ENCODE measurements at regions not wholly inside any gene's neighbourhood (a gene's known extent, or its start where the extent isn't known, plus 50 kb on each side); places are given as distances from the start of the nearest gene placed in this dataset.

DNA sequence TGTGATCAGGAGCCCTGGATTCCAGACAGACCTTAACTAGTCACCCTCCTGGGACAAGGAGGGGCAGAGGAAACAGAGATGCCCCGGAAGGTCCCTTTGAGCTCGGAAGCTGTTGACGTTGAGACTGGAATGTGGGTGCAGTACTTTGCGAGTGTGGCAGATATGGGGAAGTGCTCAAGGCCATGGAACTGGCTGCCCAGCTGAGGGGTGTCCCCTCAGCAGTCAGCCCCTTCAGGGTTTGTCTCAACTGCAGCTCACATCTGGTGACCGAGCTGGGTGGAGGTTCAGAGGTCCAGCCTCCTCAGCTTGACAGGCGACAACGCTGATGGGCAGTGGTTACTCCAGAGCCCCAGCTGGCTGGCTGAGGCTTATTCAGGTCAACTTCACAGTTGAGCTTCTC, 150.3 kb upstream of the SNX19 start:
- Histone ChIP-seq H3K27ac (ENCODE audit: extremely low read depth, low read depth, low read length) (no peak overlapping the region), H3K36me3 (ENCODE audit: control insufficient read depth in 2 of 2, insufficient read depth in 1 of 2, low read length in 2 of 2) (no peaks in the 10 kb centered on the region), H3K4me1 (ENCODE audit: control insufficient read depth, insufficient read depth, low read length) (no peaks in the 10 kb centered on the region), H3K9me3 (ENCODE audit: control insufficient read depth, insufficient read depth, low read depth, low read length) (no peaks in the 10 kb centered on the region), H3K4me3 (ENCODE audit: low read depth, low read length) (no peak overlapping the region)
- ChIA-PET CTCF (interaction anchor here (0.6 to 5.6 kb wide), 4 partner anchors 22 to 608 kb away, joined by 3 to 54 read pairs (median 25); no protein-coding TSS in a partner anchor), POLR2A (no interaction called here)
- no peak for TF ChIP-seq ZNF132 (tag by site-specific recombination; IDR thresholded peaks at IDR 0.05; ENCODE audit: borderline replicate concordance)

DNA sequence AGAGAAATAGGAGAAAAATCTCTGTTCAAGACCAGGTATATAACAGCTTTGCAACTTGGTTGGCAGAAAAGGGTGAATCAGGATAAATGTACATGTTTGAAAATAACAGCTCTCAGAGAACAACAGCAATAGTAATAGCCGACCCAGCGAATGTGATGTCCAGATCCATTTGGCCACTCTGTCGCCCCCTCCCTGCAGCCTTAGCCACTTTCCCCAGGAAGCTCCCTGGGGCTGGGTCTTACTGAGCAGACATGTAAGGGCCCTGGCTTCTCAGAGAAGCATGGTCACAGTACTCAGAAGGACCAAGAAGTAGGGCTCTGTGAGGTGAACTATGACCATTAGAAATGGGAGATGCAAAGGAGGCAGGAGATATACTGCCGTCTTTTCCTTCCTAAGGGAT, 154.1 kb upstream of the SNX19 start:
- Histone ChIP-seq H3K4me1 (ENCODE audit: control insufficient read depth, insufficient read depth, low read length) (no peaks in the 10 kb centered on the region), H3K36me3 (ENCODE audit: control insufficient read depth in 2 of 2, insufficient read depth in 1 of 2, low read length in 2 of 2) (no peaks in the 10 kb centered on the region), H3K27ac (ENCODE audit: extremely low read depth, low read depth, low read length) (no peak overlapping the region), H3K4me3 (ENCODE audit: low read depth, low read length) (no peak overlapping the region), H3K9me3 (ENCODE audit: control insufficient read depth, insufficient read depth, low read depth, low read length) (no peaks in the 10 kb centered on the region)
- ChIA-PET CTCF (interaction anchor here (0.6 to 1.5 kb wide), 5 partner anchors 12 to 418 kb away, joined by 3 to 9 read pairs (median 4); no protein-coding TSS in a partner anchor), POLR2A (no interaction called here)
- no peak for TF ChIP-seq SP7 (tag by site-specific recombination; IDR thresholded peaks at IDR 0.05)
- TF ChIP-seq, protein P1, sequence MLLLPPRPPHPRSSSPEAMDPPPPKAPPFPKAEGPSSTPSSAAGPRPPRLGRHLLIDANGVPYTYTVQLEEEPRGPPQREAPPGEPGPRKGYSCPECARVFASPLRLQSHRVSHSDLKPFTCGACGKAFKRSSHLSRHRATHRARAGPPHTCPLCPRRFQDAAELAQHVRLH (tag by site-specific recombination; IDR thresholded peaks at IDR 0.05) = no peak
- TF ChIP-seq RBAK (tag by site-specific recombination; IDR thresholded peaks at IDR 0.05) = no peak
- TF ChIP-seq ZNF544 (tag by site-specific recombination; IDR thresholded peaks at IDR 0.05) = no peak
- TF ChIP-seq, protein P2, sequence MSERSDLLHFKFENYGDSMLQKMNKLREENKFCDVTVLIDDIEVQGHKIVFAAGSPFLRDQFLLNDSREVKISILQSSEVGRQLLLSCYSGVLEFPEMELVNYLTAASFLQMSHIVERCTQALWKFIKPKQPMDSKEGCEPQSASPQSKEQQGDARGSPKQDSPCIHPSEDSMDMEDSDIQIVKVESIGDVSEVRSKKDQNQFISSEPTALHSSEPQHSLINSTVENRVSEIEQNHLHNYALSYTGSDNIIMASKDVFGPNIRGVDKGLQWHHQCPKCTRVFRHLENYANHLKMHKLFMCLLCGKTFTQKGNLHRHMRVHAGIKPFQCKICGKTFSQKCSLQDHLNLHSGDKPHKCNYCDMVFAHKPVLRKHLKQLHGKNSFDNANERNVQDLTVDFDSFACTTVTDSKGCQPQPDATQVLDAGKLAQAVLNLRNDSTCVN (tag by site-specific recombination; optimal IDR thresholded peaks at IDR 0.05) = no peak
- no peak for TF ChIP-seq ZNF548 (tag by site-specific recombination; IDR thresholded peaks at IDR 0.05)
- TF ChIP-seq ZBTB48 (tag by site-specific recombination; IDR thresholded peaks at IDR 0.05) = no peak
- TF ChIP-seq ZNF501 (tag by site-specific recombination; IDR thresholded peaks at IDR 0.05) = no peak
- TF ChIP-seq ZNF830 (tag by site-specific recombination; IDR thresholded peaks at IDR 0.05; ENCODE audit: low read depth) = no peak
- TF ChIP-seq ZNF843 (tag by site-specific recombination; IDR thresholded peaks at IDR 0.05) = no peak
- TF ChIP-seq MEIS1 (CRISPR knock-in tag; IDR thresholded peaks at IDR 0.05; ENCODE audit: borderline replicate concordance) = no peak
- TF ChIP-seq ZNF121 (tag by site-specific recombination; IDR thresholded peaks at IDR 0.05) = no peak
- TF ChIP-seq ZNF416 (tag by site-specific recombination; IDR thresholded peaks at IDR 0.05) = no peak
- TF ChIP-seq MYNN (tag by site-specific recombination; IDR thresholded peaks at IDR 0.05; ENCODE audit: borderline replicate concordance) = no peak
- TF ChIP-seq, protein P3, sequence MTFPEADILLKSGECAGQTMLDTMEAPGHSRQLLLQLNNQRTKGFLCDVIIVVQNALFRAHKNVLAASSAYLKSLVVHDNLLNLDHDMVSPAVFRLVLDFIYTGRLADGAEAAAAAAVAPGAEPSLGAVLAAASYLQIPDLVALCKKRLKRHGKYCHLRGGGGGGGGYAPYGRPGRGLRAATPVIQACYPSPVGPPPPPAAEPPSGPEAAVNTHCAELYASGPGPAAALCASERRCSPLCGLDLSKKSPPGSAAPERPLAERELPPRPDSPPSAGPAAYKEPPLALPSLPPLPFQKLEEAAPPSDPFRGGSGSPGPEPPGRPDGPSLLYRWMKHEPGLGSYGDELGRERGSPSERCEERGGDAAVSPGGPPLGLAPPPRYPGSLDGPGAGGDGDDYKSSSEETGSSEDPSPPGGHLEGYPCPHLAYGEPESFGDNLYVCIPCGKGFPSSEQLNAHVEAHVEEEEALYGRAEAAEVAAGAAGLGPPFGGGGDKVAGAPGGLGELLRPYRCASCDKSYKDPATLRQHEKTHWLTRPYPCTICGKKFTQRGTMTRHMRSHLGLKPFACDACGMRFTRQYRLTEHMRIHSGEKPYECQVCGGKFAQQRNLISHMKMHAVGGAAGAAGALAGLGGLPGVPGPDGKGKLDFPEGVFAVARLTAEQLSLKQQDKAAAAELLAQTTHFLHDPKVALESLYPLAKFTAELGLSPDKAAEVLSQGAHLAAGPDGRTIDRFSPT (tag by site-specific recombination; IDR thresholded peaks at IDR 0.05) = no peak
- TF ChIP-seq ZNF596 (tag by site-specific recombination; IDR thresholded peaks at IDR 0.05) = no peak
- TF ChIP-seq, protein P4, sequence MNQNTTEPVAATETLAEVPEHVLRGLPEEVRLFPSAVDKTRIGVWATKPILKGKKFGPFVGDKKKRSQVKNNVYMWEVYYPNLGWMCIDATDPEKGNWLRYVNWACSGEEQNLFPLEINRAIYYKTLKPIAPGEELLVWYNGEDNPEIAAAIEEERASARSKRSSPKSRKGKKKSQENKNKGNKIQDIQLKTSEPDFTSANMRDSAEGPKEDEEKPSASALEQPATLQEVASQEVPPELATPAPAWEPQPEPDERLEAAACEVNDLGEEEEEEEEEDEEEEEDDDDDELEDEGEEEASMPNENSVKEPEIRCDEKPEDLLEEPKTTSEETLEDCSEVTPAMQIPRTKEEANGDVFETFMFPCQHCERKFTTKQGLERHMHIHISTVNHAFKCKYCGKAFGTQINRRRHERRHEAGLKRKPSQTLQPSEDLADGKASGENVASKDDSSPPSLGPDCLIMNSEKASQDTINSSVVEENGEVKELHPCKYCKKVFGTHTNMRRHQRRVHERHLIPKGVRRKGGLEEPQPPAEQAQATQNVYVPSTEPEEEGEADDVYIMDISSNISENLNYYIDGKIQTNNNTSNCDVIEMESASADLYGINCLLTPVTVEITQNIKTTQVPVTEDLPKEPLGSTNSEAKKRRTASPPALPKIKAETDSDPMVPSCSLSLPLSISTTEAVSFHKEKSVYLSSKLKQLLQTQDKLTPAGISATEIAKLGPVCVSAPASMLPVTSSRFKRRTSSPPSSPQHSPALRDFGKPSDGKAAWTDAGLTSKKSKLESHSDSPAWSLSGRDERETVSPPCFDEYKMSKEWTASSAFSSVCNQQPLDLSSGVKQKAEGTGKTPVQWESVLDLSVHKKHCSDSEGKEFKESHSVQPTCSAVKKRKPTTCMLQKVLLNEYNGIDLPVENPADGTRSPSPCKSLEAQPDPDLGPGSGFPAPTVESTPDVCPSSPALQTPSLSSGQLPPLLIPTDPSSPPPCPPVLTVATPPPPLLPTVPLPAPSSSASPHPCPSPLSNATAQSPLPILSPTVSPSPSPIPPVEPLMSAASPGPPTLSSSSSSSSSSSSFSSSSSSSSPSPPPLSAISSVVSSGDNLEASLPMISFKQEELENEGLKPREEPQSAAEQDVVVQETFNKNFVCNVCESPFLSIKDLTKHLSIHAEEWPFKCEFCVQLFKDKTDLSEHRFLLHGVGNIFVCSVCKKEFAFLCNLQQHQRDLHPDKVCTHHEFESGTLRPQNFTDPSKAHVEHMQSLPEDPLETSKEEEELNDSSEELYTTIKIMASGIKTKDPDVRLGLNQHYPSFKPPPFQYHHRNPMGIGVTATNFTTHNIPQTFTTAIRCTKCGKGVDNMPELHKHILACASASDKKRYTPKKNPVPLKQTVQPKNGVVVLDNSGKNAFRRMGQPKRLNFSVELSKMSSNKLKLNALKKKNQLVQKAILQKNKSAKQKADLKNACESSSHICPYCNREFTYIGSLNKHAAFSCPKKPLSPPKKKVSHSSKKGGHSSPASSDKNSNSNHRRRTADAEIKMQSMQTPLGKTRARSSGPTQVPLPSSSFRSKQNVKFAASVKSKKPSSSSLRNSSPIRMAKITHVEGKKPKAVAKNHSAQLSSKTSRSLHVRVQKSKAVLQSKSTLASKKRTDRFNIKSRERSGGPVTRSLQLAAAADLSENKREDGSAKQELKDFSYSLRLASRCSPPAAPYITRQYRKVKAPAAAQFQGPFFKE (tag by site-specific recombination; IDR thresholded peaks at IDR 0.05; ENCODE audit: borderline replicate concordance) = no peak
- TF ChIP-seq ZNF791 (tag by site-specific recombination; IDR thresholded peaks at IDR 0.05) = no peak

All from HEK293 (cell line).